CD4-positive, alpha-beta memory T cell (primary cell): ENCODE measurements at regions not wholly inside any gene's neighbourhood (a gene's known extent, or its start where the extent isn't known, plus 50 kb on each side); places are given as distances from the start of the nearest gene placed in this dataset.
"Not testable (repeated sequence)": the region's sequence is repeated elsewhere in the genome, so short reads cannot be mapped to it uniquely, and the experiment has no call there.

Experiments
- CTCF ChIA-PET: fragments of 350-600 bp; sonication (Branson Sonifier 250); formaldehyde crosslinking; loops from one replicate; lab custom pipeline; 2021; ENCODE audit warnings: inconsistent platforms; ENCODE audit not compliant: partially characterized antibody; lab: Charles Lee
- POLR2A ChIA-PET: fragments of 350-600 bp; sonication (Branson Sonifier 250); formaldehyde crosslinking; loops from one replicate; lab custom pipeline; 2021; ENCODE audit not compliant: partially characterized antibody; lab: Charles Lee
- DNase-seq, 5 donors: peaks; one replicate each; pipeline versions ENCODE4 v3.0.0 to v3.0.0-alpha.2; 2020 to 2022; ENCODE audit warnings: mixed read lengths in 1 of 5
- H3K27ac ChIP-seq: one replicate; pipeline ENCODE4 v1.7.0; 2013; ENCODE audit warnings: low read depth, low read length
- H3K27me3 ChIP-seq: 2 replicates; pipeline ENCODE4 v1.7.0; 2013; ENCODE audit warnings: mild to moderate bottlenecking, low read length, moderate library complexity; ENCODE audit not compliant: insufficient read depth
- H3K36me3 ChIP-seq: 2 replicates; pipeline ENCODE4 v1.7.0; 2013; ENCODE audit warnings: mild to moderate bottlenecking, low read length, moderate library complexity; ENCODE audit not compliant: insufficient read depth
- H3K4me1 ChIP-seq: 2 replicates; pipeline ENCODE4 v1.7.0; 2013; ENCODE audit warnings: mild to moderate bottlenecking, low read length, moderate library complexity; ENCODE audit not compliant: insufficient read depth
- H3K4me3 ChIP-seq, 2 donors: one replicate each; pipeline ENCODE4 v1.7.0; 2013; ENCODE audit warnings: low read length in 2 of 2, mild to moderate bottlenecking in 1 of 2
- H3K9me3 ChIP-seq, 2 donors: one replicate each; pipeline ENCODE4 v1.7.0; 2013; ENCODE audit warnings: low read length in 2 of 2, control low read depth in 1 of 2; ENCODE audit not compliant: control insufficient read depth in 1 of 2
- H3K27ac Mint-ChIP-seq, 7 donors: one replicate each; pipeline ENCODE4 v1.8.0; 2020 to 2021; ENCODE audit warnings: mixed read lengths in 7 of 7, mild to moderate bottlenecking in 6 of 7, inconsistent platforms in 3 of 7, moderate library complexity in 3 of 7
- H3K27me3 Mint-ChIP-seq, 2 donors: one replicate each; pipeline ENCODE4 v1.8.0; 2020 to 2021; ENCODE audit warnings: mixed read lengths in 2 of 2
- H3K36me3 Mint-ChIP-seq, 2 donors: one replicate each; pipeline ENCODE4 v1.8.0; 2020 to 2021; ENCODE audit warnings: mixed read lengths in 2 of 2, inconsistent platforms in 1 of 2, mild to moderate bottlenecking in 1 of 2
- H3K4me1 Mint-ChIP-seq, 4 donors: one replicate each; pipeline ENCODE4 v1.8.0; 2020 to 2021; ENCODE audit warnings: mixed read lengths in 4 of 4, mild to moderate bottlenecking in 1 of 4
- H3K4me3 Mint-ChIP-seq, 8 donors: one replicate each; pipeline ENCODE4 v1.8.0; 2020 to 2021; ENCODE audit warnings: mixed read lengths in 8 of 8, mild to moderate bottlenecking in 7 of 8, moderate library complexity in 6 of 8, inconsistent platforms in 3 of 8
- H3K9me3 Mint-ChIP-seq, 8 donors: one replicate each; pipeline ENCODE4 v1.8.0; 2020 to 2021; ENCODE audit warnings: mixed read lengths in 8 of 8, mild to moderate bottlenecking in 5 of 8, inconsistent platforms in 3 of 8, moderate library complexity in 1 of 8
- intact Hi-C: fragments of 100-400 bp; cut with micrococcal nuclease; formaldehyde crosslinking; loops from one replicate; pipeline ENCODE4 v1.15.1; 2023

DNA sequence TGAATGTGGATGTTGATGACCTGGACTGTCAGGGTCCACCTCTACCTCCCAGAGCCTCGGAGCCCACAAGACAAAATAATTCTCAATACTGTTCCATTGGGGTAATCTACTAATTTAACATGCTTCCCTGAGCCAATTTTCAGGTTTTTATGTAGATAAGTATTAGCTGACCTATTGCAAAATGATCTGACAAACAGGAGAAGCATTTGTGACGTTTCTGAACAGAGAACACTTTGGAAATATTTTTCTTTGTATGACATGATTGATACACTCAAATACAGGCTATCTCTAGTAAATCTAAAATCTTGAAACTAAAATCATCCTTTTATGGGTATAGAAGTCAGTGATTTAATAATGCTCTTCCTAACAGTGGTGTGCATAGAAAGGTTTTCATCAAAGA, 716.6 kb downstream of the KLHL13 start:
- Histone ChIP-seq H3K36me3 (no peaks in the 10 kb centered on the region), H3K27me3 (no peaks in the 10 kb centered on the region), H3K27ac (no peak overlapping the region), H3K9me3 (no peaks in the 10 kb centered on the region), H3K4me3 (no peak overlapping the region), H3K4me1 (no peaks in the 10 kb centered on the region)
- Mint-ChIP-seq H3K9me3 (peaks cover 0 to 12% (median 0%) of the 10 kb centered on the region in 8 donors), H3K27me3 (no peaks in the 10 kb centered on the region), H3K27ac (no peak overlapping the region), H3K4me1 (no peaks in the 10 kb centered on the region), H3K4me3 (no peak overlapping the region), H3K36me3 (no peaks in the 10 kb centered on the region)
- ChIA-PET POLR2A (no interaction called here), CTCF (no interaction called here)
- no peak for DNase-seq
- intact Hi-C loops, result no loop called here

DNA sequence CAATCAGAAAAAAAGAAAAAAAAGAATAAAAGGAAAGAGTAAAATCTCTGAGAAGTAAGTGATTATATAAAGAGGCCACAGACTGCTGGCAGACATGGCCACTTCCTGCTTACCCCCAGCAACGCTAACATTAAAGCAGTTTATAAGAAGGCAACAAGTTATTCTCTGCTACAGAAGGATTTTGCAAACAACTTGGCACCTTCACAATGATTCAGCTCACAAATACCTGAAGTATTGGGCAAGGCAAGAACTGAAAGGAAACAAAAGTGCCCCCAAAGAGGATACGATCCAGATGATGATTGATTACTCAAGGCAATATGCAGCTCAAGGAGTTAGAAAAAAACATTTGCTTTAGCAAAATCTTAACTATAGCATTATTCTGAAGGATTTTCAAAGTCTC, 718.8 kb downstream of the KLHL13 start:
- H3K27me3 ChIP-seq, result no peaks in the 10 kb centered on the region
- POLR2A ChIA-PET, result no interaction called here
- no peak for DNase-seq
- no peaks in the 10 kb centered on the region for H3K36me3 Mint-ChIP-seq
- H3K4me3 ChIP-seq, result no peak overlapping the region
- no peaks in the 10 kb centered on the region for H3K9me3 ChIP-seq
- CTCF ChIA-PET, result no interaction called here
- no peaks in the 10 kb centered on the region for H3K27me3 Mint-ChIP-seq
- no peak overlapping the region for H3K4me3 Mint-ChIP-seq
- H3K27ac ChIP-seq, result no peak overlapping the region
- no peak overlapping the region for H3K27ac Mint-ChIP-seq
- no peaks in the 10 kb centered on the region for H3K36me3 ChIP-seq
- intact Hi-C loops, result no loop called here
- no peaks in the 10 kb centered on the region for H3K4me1 ChIP-seq
- peaks cover 0 to 12% (median 0%) of the 10 kb centered on the region in 8 donors for H3K9me3 Mint-ChIP-seq
- H3K4me1 Mint-ChIP-seq, result no peaks in the 10 kb centered on the region

DNA sequence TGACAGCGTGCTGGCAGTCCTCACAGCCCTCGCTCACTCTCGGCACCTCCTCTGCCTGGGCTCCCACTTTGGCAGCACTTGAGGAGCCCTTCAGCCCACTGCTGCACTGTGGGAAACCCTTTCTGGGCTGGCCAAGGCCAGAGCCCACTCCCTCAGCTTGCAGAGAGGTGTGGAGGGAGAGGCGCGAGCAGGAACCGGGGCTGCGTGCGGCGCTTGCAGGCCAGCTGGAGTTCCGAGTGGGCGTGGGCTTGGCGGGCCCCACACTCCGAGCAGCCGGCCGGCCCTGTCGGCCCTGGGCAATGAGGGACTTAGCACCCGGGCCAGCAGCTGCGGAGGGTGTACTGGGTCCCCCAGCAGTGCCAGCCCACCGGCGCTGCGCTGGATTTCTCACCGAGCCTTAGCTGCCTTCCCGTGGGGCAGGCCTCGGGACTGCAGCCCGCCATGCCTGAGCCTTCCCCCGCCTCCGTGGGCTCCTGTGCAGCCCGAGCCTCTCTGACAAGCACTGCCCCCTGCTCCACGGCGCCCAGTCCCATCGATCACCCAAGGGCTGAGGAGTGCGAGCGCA, 722.0 kb downstream of the KLHL13 start:
- H3K27me3 Mint-ChIP-seq, H3K27ac Mint-ChIP-seq, H3K9me3 ChIP-seq, H3K4me1 ChIP-seq, H3K27ac ChIP-seq, CTCF ChIA-PET, POLR2A ChIA-PET, DNase-seq, H3K4me1 Mint-ChIP-seq, H3K27me3 ChIP-seq, H3K36me3 ChIP-seq, H3K4me3 Mint-ChIP-seq, intact Hi-C loops, H3K36me3 Mint-ChIP-seq, H3K4me3 ChIP-seq, H3K9me3 Mint-ChIP-seq: not testable (repeated sequence)

DNA sequence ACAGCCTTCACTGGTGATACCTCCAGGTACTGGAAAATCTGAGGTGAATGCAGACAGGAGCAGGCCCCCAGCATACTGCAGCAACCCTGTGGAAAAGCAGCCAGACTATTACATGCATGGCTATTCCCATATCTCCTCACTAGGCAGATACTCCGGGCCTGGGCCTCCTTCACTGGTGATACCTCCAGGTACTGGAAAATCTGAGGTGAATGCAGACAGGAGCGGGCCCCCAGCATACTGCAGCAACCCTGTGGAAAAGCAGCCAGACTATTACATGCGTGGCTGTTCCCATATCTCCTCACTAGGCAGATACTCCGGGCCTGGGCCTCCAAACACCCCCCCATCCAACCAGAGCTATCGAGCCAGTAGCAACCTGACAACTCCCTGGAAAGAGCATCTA, 724.2 kb downstream of the KLHL13 start:
- H3K4me1 ChIP-seq, H3K9me3 ChIP-seq, H3K4me3 ChIP-seq, H3K4me3 Mint-ChIP-seq, POLR2A ChIA-PET, H3K27me3 Mint-ChIP-seq, H3K27ac ChIP-seq, H3K4me1 Mint-ChIP-seq, CTCF ChIA-PET, DNase-seq, H3K27ac Mint-ChIP-seq, H3K9me3 Mint-ChIP-seq, H3K36me3 Mint-ChIP-seq, H3K36me3 ChIP-seq, H3K27me3 ChIP-seq, intact Hi-C loops: not testable (repeated sequence)

DNA sequence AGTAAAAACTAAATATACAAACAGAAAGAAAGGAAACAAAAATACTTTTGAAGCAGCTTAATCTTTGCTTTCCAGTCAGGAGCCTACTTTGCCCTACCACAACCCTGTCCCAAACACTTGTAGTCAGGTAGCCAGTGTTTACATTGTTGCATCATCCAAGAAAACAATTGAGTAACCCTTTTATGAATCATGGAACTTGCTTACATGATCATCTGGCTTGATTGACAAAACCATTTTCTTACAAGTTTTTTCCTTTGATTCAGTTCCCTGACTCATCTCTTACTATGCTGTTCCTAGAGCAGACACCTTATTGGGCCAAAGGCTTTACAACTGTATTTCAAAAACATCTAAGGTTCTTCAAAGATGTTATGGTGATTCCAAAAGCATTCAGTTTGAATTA, 740.1 kb downstream of the KLHL13 start:
- CTCF ChIA-PET, result no interaction called here
- H3K4me3 ChIP-seq, result no peak overlapping the region
- intact Hi-C loops, result no loop called here
- Mint-ChIP-seq H3K36me3 (no peaks in the 10 kb centered on the region), H3K9me3 (peaks cover 0 to 4% (median 0%) of the 10 kb centered on the region in 8 donors), H3K4me3 (no peak overlapping the region), H3K27me3 (no peaks in the 10 kb centered on the region), H3K4me1 (no peaks in the 10 kb centered on the region), H3K27ac (no peak overlapping the region)
- H3K27ac ChIP-seq, result no peak overlapping the region
- H3K9me3 ChIP-seq, result no peaks in the 10 kb centered on the region
- no peak for DNase-seq
- POLR2A ChIA-PET, result no interaction called here
- H3K4me1 ChIP-seq, result no peaks in the 10 kb centered on the region
- H3K36me3 ChIP-seq, result no peaks in the 10 kb centered on the region
- no peaks in the 10 kb centered on the region for H3K27me3 ChIP-seq

DNA sequence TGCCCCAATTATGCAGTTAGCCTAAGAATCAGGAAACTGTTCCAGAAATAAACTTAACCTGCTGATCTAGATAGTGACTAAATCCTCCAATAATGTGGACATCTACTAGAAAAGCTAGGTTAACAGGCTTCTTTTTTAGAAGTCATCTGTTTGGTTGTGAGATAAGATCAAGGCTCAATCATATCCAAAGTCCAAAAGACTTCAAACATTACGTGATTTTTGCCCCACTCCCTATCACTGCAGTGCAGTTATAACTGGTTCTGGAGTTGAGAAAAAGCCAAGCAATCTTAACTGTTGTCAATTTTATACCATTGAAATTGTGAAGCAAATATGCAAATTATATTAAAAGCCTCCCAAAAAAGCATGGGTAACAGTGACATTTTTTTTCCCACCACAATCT, 781.4 kb downstream of the KLHL13 start:
- ChIA-PET POLR2A (no interaction called here), CTCF (no interaction called here)
- Mint-ChIP-seq H3K27ac (no peak overlapping the region), H3K9me3 (peaks cover 0 to 5% (median 0%) of the 10 kb centered on the region in 8 donors), H3K4me3 (no peak overlapping the region), H3K36me3 (no peaks in the 10 kb centered on the region), H3K27me3 (no peaks in the 10 kb centered on the region), H3K4me1 (no peaks in the 10 kb centered on the region)
- H3K27me3 ChIP-seq, result no peaks in the 10 kb centered on the region
- no peak overlapping the region for H3K4me3 ChIP-seq
- peaks cover 0 to 3% of the 10 kb centered on the region in 2 donors for H3K9me3 ChIP-seq
- H3K36me3 ChIP-seq, result no peaks in the 10 kb centered on the region
- no peak for DNase-seq
- H3K4me1 ChIP-seq, result no peaks in the 10 kb centered on the region
- intact Hi-C loops, result no loop called here
- no peak overlapping the region for H3K27ac ChIP-seq

DNA sequence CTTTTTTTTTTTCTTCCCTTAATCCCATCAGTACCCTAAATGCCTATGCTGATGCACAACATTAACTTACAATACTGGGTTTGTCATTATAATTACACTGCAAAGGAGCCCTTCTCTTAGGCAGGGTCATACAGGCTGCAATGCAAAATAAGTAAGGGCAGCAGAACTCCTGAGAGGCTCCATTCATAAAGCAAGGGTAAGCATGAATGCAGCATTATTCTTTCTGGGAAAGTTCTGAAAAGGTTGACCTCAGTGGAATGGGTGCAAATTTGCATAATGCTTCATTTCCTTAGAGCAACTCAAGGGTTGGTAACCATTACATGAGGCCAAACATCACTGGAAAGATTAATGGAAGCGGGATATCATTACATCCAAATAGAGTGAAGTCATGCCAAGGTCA, 789.2 kb downstream of the KLHL13 start:
- Mint-ChIP-seq H3K9me3 (peaks cover 0 to 11% (median 3%) of the 10 kb centered on the region in 8 donors), H3K4me3 (no peak overlapping the region), H3K27ac (no peak overlapping the region), H3K27me3 (no peaks in the 10 kb centered on the region), H3K4me1 (no peaks in the 10 kb centered on the region), H3K36me3 (no peaks in the 10 kb centered on the region)
- no peaks in the 10 kb centered on the region for H3K36me3 ChIP-seq
- intact Hi-C loops, result no loop called here
- H3K4me1 ChIP-seq, result no peaks in the 10 kb centered on the region
- no peak overlapping the region for H3K4me3 ChIP-seq
- DNase-seq, result no peak
- ChIA-PET CTCF (no interaction called here), POLR2A (no interaction called here)
- no peaks in the 10 kb centered on the region for H3K27me3 ChIP-seq
- H3K27ac ChIP-seq, result no peak overlapping the region
- H3K9me3 ChIP-seq, result no peaks in the 10 kb centered on the region

DNA sequence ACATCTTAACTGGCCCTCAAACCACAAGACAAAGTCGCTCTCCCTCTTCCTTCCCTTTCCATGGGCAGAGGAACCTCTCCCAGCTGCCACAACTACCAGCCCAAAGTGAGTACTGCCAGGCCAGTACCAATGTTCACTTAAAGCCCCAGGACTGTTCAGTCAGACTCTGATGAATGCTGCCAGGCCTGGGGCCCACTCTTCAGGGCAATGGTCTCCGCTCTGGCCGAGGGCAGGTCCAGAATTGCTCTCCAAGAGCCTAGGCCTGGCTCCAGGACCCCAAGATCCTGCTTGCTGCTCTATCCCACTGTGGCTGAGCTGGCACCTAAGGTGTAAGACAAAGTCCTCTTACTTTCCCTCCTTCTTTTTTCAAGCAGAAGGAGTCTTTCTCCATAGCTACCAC, 790.9 kb downstream of the KLHL13 start:
- CTCF ChIA-PET, result no interaction called here

More for the DNA sequence above, 790.9 kb downstream of the KLHL13 start:
- Mint-ChIP-seq H3K9me3 (peaks cover 0 to 11% (median 3%) of the 10 kb centered on the region in 8 donors), H3K27ac (no peak overlapping the region), H3K4me3 (no peak overlapping the region), H3K27me3 (no peaks in the 10 kb centered on the region), H3K4me1 (no peaks in the 10 kb centered on the region), H3K36me3 (no peaks in the 10 kb centered on the region)
- H3K27me3 ChIP-seq, result no peaks in the 10 kb centered on the region
- no peak overlapping the region for H3K27ac ChIP-seq
- intact Hi-C loops, result no loop called here
- POLR2A ChIA-PET, result no interaction called here
- no peak overlapping the region for H3K4me3 ChIP-seq
- peak in 1 of 5 donors; percentile 9 for DNase-seq
- no peaks in the 10 kb centered on the region for H3K9me3 ChIP-seq
- H3K36me3 ChIP-seq, result no peaks in the 10 kb centered on the region
- no peaks in the 10 kb centered on the region for H3K4me1 ChIP-seq
